ENCODE measurements at regions not wholly inside any gene's neighbourhood (a gene's known extent, or its start where the extent isn't known, plus 50 kb on each side); places are given as distances from the start of the nearest gene placed in this dataset.
"Not testable (repeated sequence)": the region's sequence is repeated elsewhere in the genome, so short reads cannot be mapped to it uniquely, and the experiment has no call there.

GRCh38 chr13:61508936-61509335 is 93.3 kb upstream of the PCDH20 start:
- DNase-seq: no peak
- H3K9me3 ChIP-seq: no peaks in the 10 kb centered on the region
- H3K4me3 ChIP-seq (ENCODE audit: low read depth, low read length): no peak overlapping the region
- no peaks in the 10 kb centered on the region for H3K36me3 ChIP-seq
- no peaks in the 10 kb centered on the region for H3K27me3 ChIP-seq
- H3K4me1 ChIP-seq: peaks cover 3% of the 10 kb centered on the region; the same call in 1 of the 2 replicates
- TF ChIP-seq, protein P1, sequence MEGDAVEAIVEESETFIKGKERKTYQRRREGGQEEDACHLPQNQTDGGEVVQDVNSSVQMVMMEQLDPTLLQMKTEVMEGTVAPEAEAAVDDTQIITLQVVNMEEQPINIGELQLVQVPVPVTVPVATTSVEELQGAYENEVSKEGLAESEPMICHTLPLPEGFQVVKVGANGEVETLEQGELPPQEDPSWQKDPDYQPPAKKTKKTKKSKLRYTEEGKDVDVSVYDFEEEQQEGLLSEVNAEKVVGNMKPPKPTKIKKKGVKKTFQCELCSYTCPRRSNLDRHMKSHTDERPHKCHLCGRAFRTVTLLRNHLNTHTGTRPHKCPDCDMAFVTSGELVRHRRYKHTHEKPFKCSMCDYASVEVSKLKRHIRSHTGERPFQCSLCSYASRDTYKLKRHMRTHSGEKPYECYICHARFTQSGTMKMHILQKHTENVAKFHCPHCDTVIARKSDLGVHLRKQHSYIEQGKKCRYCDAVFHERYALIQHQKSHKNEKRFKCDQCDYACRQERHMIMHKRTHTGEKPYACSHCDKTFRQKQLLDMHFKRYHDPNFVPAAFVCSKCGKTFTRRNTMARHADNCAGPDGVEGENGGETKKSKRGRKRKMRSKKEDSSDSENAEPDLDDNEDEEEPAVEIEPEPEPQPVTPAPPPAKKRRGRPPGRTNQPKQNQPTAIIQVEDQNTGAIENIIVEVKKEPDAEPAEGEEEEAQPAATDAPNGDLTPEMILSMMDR (IDR thresholded peaks at IDR 0.05; ENCODE audit: low read depth, low read length): no peak

GRCh38 chr13:61500176-61500575 is 84.5 kb upstream of the PCDH20 start:
- Histone ChIP-seq H3K27me3 (no peaks in the 10 kb centered on the region), H3K36me3 (no peaks in the 10 kb centered on the region), H3K9me3 (no peaks in the 10 kb centered on the region), H3K4me1 (no peaks in the 10 kb centered on the region), H3K4me3 (ENCODE audit: low read depth, low read length) (no peak overlapping the region)
- TF ChIP-seq, protein P1 (IDR thresholded peaks at IDR 0.05; ENCODE audit: low read depth, low read length): no peak
- no peak for DNase-seq

GRCh38 chr13:61495648-61496047 is 80.0 kb upstream of the PCDH20 start:
- no peaks in the 10 kb centered on the region for H3K9me3 ChIP-seq

DNA sequence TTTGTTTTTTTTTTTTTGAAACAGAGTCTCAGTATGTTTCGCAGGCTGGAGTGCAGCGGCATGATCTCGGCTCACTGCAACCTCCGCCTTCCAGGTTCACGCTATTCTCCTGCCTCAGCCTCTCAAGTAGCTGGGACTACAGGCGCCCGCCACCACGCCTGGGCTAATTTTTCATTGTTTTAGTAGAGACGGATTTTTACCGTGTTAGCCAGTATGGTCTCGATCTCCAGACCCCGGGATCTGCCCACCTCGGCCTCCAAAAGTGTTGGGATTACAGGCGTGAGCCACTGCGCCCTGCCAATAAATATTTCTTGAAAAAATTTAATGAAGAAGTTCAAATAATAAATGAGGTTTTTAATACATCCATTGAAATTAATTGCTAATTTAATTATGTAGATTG is 77.9 kb upstream of the PCDH20 start:
- H3K9me3 ChIP-seq; H3K4me1 ChIP-seq; DNase-seq; H3K36me3 ChIP-seq; H3K4me3 ChIP-seq (ENCODE audit: low read depth, low read length); H3K27me3 ChIP-seq: not testable (repeated sequence)

More at GRCh38 chr13:61495648-61496047, 80.0 kb upstream of the PCDH20 start:
- H3K36me3 ChIP-seq: no peaks in the 10 kb centered on the region
- TF ChIP-seq, protein P1 (IDR thresholded peaks at IDR 0.05; ENCODE audit: low read depth, low read length): no peak
- no peak overlapping the region for H3K4me3 ChIP-seq (ENCODE audit: low read depth, low read length)
- no peak for DNase-seq
- H3K4me1 ChIP-seq: no peaks in the 10 kb centered on the region
- no peaks in the 10 kb centered on the region for H3K27me3 ChIP-seq

- no peak for DNase-seq
- Histone ChIP-seq H3K4me1 (no peaks in the 10 kb centered on the region; the same call in 1 of the 2 replicates), H3K4me3 (ENCODE audit: low read depth, low read length) (no peak overlapping the region), H3K36me3 (no peaks in the 10 kb centered on the region), H3K27me3 (no peaks in the 10 kb centered on the region), H3K9me3 (no peaks in the 10 kb centered on the region)
- TF ChIP-seq, protein P1 (IDR thresholded peaks at IDR 0.05; ENCODE audit: low read depth, low read length): no peak
Measured at GRCh38 chr13:61486496-61486895, 70.8 kb upstream of the PCDH20 start.

DNA sequence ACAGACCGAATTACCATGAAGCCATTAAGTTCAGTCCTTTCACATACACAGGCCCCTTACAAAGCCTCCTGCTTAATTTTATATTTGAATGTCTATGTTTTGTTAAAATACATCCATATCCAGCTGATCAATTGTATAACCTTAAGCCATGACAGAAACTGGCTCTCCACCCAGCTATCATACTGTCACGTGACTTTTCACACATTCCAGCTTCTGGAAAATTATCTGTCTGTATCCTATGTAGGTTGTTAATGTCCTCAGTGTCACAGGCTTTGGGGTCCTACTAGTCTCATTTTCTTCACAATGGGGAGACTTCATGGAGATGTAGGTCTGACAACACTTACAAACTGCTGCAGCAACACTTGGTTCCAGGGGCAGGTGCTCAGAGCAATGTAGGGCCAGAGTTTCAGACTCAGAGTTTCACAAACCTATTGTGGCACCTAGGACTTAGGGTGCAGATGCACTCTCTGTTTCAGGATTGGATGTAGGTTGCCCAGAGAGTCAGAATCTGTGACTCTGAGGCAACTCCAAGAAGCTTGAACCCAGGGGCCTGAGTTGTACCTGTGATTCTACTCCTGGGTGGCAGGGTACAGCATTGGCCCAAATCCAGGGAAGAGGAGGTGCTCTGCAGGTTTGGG is 69.6 kb upstream of the PCDH20 start:
- no peak overlapping the region for H3K4me3 ChIP-seq (ENCODE audit: low read depth, low read length)
- no peak for DNase-seq
- no peaks in the 10 kb centered on the region for H3K27me3 ChIP-seq
- no peaks in the 10 kb centered on the region for H3K9me3 ChIP-seq
- no peaks in the 10 kb centered on the region; the same call in 1 of the 2 replicates for H3K4me1 ChIP-seq
- H3K36me3 ChIP-seq: no peaks in the 10 kb centered on the region
- TF ChIP-seq, protein P1 (IDR thresholded peaks at IDR 0.05; ENCODE audit: low read depth, low read length): no peak

Data from BE2C (cell line).